ENCODE measurements at regions not wholly inside any gene's neighbourhood (a gene's known extent, or its start where the extent isn't known, plus 50 kb on each side); places are given as distances from the start of the nearest gene placed in this dataset.

DNA sequence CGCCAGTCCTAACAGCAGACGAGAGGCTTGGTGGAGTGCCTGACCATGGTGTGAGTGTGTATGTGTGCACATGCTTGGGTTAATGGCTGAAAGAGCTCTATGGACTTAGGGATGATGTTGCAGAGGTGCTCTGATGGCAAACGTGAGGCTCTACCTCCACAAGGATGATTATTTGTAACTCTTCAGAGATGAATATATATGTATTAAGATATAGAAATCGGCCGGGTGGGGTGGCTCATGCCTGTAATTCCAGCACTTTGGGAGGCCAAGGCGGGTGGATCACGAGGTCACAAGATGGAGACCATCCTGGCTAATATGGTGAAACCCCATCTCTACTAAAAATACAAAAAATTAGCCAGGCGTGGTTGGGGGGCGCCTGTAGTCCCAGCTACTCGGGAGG is 253.4 kb upstream of the CDH18 start:
- TF ChIP-seq, protein P1, sequence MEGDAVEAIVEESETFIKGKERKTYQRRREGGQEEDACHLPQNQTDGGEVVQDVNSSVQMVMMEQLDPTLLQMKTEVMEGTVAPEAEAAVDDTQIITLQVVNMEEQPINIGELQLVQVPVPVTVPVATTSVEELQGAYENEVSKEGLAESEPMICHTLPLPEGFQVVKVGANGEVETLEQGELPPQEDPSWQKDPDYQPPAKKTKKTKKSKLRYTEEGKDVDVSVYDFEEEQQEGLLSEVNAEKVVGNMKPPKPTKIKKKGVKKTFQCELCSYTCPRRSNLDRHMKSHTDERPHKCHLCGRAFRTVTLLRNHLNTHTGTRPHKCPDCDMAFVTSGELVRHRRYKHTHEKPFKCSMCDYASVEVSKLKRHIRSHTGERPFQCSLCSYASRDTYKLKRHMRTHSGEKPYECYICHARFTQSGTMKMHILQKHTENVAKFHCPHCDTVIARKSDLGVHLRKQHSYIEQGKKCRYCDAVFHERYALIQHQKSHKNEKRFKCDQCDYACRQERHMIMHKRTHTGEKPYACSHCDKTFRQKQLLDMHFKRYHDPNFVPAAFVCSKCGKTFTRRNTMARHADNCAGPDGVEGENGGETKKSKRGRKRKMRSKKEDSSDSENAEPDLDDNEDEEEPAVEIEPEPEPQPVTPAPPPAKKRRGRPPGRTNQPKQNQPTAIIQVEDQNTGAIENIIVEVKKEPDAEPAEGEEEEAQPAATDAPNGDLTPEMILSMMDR (IDR thresholded peaks at IDR 0.05): no peak
- no peak for ATAC-seq (ENCODE audit: low FRiP score)
- no peak for DNase-seq (ENCODE audit: low spot score)

DNA sequence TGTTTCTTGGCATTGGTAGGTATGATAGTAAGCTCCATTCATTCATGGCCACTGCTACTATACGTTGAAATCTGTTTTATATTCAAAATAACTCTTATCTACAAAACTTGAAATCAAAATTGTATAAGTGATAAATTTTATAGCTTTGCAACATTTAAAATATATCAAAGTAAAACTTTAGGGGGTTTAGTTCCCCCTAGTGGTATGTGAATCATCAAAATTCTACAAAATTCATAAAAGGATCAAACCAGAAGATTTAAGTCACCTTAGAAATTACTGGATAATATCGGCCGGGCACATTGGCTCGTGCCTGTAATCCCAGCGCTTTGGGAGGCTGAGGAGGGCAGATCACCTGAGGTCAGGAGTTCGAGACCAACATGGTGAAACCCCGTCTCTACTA is 243.0 kb upstream of the CDH18 start:
- TF ChIP-seq, protein P1 (IDR thresholded peaks at IDR 0.05): no peak
- ATAC-seq (ENCODE audit: low FRiP score) (no peak), DNase-seq (ENCODE audit: low spot score) (no peak)

DNA sequence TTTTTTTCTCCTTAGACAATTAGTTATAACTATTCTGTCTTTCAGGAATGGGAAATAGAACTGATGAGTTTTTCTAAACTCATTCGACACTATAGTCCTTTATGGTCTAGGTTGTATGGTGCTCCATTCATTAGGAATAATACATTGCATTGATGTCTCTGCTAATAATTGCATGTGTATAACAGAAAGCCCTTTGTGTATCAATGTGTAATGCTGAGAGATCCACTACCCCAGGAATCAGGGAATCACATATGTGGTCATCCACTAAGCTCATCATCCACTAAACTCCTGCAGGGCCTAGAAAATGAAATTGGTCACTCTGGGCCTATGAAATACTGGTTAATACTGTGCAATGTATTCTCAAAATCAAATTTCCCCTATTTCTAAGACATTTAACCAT is 242.0 kb upstream of the CDH18 start:
- DNase-seq (ENCODE audit: low spot score) (no peak), ATAC-seq (ENCODE audit: low FRiP score) (no peak)
- TF ChIP-seq, protein P1 (IDR thresholded peaks at IDR 0.05): no peak

DNA sequence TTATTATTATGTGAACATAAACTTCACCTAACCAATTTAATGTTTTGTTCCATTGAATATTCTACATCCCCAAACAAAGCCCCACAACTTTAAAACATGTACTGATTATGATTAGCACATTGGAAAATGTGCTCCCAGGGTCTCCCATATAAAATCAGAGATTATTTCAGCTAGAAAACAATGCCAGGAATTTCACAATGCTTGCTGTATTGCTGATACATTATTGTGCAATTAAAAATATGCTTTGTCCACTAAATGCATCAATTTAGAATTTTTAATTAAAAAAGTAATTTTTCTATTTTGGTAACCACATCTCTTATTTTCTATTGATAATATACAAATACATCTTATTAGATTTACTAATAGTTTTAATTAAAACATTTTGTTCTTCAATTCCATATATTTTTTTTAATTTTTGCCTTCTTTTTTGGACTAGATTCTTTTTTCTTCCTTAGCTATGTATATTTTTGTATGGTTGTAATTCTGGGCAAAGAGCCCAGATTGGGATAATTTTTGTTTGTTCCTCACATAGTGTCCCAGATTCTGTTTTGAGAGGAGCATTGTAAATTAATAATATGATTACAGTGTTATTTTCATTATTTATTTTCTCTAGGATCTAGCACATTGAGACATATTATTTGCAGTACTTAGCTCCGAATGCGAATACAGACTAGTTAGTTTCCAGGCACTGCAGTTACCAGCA is 241.5 kb upstream of the CDH18 start:
- ATAC-seq (ENCODE audit: low FRiP score): no peak
- no peak for DNase-seq (ENCODE audit: low spot score)
- TF ChIP-seq, protein P1 (IDR thresholded peaks at IDR 0.05): no peak

DNA sequence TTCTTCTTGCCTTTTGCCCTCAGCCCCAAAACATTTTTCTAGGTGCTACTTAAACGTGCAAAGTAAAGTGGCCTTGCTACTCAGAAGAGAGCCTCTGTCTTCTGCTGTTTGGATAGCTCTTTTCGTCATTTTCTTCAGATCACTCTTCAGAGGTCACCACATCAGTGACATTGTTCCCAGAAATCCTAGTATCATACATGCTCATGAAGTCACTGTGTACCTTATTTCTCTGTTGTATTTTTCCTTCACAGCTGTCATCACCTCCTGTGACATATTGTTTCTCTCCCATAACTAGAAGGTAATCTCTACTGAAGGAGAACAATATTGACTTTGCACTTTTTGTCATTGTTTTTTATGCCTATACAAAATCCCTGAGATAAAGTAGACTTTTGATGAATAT is 237.0 kb upstream of the CDH18 start:
- TF ChIP-seq, protein P1 (IDR thresholded peaks at IDR 0.05): no peak
- ATAC-seq (ENCODE audit: low FRiP score) (no peak), DNase-seq (ENCODE audit: low spot score) (no peak)

DNA sequence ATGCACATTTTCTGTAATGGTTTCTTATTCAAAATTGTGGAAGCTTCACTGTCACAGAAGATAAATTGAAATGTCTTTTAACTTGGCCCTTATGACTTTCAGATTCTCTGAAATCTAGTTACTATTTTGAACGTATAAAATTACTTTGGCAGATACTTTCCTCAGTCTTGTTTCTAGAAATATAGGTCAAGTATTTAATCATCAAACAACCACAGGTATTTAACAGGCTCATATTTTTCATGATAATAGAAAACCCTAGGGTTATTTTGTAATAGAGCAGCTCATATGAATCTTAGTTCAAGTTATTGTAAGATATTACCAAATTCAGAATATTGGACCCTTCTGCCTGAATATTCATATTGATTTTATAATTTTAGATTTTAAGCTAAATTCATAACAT is 236.0 kb upstream of the CDH18 start:
- DNase-seq (ENCODE audit: low spot score): no peak
- TF ChIP-seq, protein P1 (IDR thresholded peaks at IDR 0.05): no peak
- no peak for ATAC-seq (ENCODE audit: low FRiP score)

DNA sequence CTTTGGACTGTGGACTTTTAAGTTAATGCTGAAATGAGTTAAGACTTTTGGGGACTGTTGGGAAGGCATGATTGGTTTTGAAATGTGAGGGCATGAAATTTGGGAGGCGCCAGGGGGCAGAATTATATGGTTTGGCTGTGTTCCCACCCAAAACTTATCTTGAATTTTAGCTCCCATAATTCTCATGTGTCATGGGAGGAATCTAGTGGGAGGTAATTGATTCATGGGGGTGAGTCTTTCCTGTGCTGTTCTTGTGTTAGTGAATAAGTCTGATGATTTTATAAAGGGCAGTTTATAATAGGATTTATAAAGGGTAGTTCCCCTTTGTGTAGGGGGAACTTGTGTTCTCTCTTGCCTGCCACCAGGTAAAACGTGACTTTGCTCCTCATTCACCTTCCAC is 235.5 kb upstream of the CDH18 start:
- DNase-seq (ENCODE audit: low spot score): no peak
- TF ChIP-seq, protein P1 (IDR thresholded peaks at IDR 0.05): no peak
- peak; percentile 48 for ATAC-seq (ENCODE audit: low FRiP score)
